DND-41 (cell line): ENCODE measurements at regions not wholly inside any gene's neighbourhood (a gene's known extent, or its start where the extent isn't known, plus 50 kb on each side); places are given as distances from the start of the nearest gene placed in this dataset.

Experiments used
- ATAC-seq: fragments of 200-7000 bp; cut with Tn5 transposase; 3 replicates; pipeline ENCODE4 v1.9.1; 2021; ENCODE audit warnings: low read depth; ENCODE audit not compliant: insufficient read depth
- DNase-seq: peaks from one replicate; pipeline ENCODE4 v3.0.0-alpha.2; 2020
- H2AFZ ChIP-seq: 2 replicates; pipeline ENCODE4 v1.6.0; 2012; ENCODE audit warnings: low read depth, low read length
- H3K27ac ChIP-seq: 2 replicates; pipeline ENCODE4 v1.5.1; 2012; ENCODE audit warnings: low read length, inconsistent platforms
- H3K27me3 ChIP-seq: fragments of 200-600 bp; sonication (generic); 2 replicates; pipeline ENCODE4 v1.6.0; 2012; ENCODE audit warnings: low read length, mild to moderate bottlenecking, inconsistent platforms; ENCODE audit not compliant: insufficient read depth, poor library complexity
- H3K36me3 ChIP-seq: 2 replicates; pipeline ENCODE4 v1.5.1; 2012; ENCODE audit warnings: low read length, inconsistent platforms; ENCODE audit not compliant: insufficient read depth
- H3K4me1 ChIP-seq: 2 replicates; pipeline ENCODE4 v1.5.1; 2012; ENCODE audit warnings: mild to moderate bottlenecking, low read length; ENCODE audit not compliant: insufficient read depth
- H3K4me2 ChIP-seq: 2 replicates; pipeline ENCODE4 v1.6.0; 2012; ENCODE audit warnings: mild to moderate bottlenecking, moderate library complexity, low read length, inconsistent platforms; ENCODE audit not compliant: insufficient read depth
- H3K4me3 ChIP-seq, 2 experiments: fragments of 200-600 bp in 1 of 2; shearing (Covaris generic) in 1 of 2; 2 replicates each; pipeline ENCODE4 v1.5.1; 2012 to 2016; ENCODE audit warnings: inconsistent platforms in 2 of 2, low read length in 2 of 2, mild to moderate bottlenecking in 2 of 2, low read depth in 1 of 2, moderate library complexity in 1 of 2
- H3K79me2 ChIP-seq: 2 replicates; pipeline ENCODE4 v1.6.0; 2012; ENCODE audit warnings: low read length, inconsistent platforms; ENCODE audit not compliant: insufficient read depth
- H3K9ac ChIP-seq: 2 replicates; pipeline ENCODE4 v1.6.0; 2012; ENCODE audit warnings: low read depth, mild to moderate bottlenecking, inconsistent platforms, low read length, moderate library complexity
- H3K9me3 ChIP-seq: 2 replicates; pipeline ENCODE4 v1.5.1; 2012; ENCODE audit warnings: low read length, moderate library complexity, mild to moderate bottlenecking, inconsistent platforms; ENCODE audit not compliant: insufficient read depth, severe bottlenecking
- H4K20me1 ChIP-seq: 2 replicates; pipeline ENCODE4 v1.6.0; 2012; ENCODE audit warnings: low read length; ENCODE audit not compliant: insufficient read depth
- EZH2 ChIP-seq: IDR thresholded peaks from 3 replicates; pipeline ENCODE4 v1.6.1; 2012; ENCODE audit warnings: borderline replicate concordance, low read depth, mild to moderate bottlenecking, moderate library complexity, low read length, inconsistent platforms; ENCODE audit not compliant: severe bottlenecking
- TF ChIP-seq, protein P1 (sequence below): IDR thresholded peaks from 2 replicates; pipeline ENCODE4 v1.5.1; 2012; ENCODE audit warnings: borderline replicate concordance, low read length, moderate library complexity, mild to moderate bottlenecking; ENCODE audit not compliant: poor library complexity, severe bottlenecking; ENCODE audit errors: extremely low read depth

GRCh38 chr14:96617635-96618034 lies 115.5 kb downstream of the PAPOLA start:
- Histone ChIP-seq H3K4me3 (no peak overlapping the region), H2AFZ (no peak overlapping the region), H3K4me2 (no peak overlapping the region), H3K4me1 (no peaks in the 10 kb centered on the region), H3K27ac (no peak overlapping the region), H3K9ac (no peak overlapping the region), H3K27me3 (peaks cover 3% of the 10 kb centered on the region), H4K20me1 (peaks cover 6% of the 10 kb centered on the region; the same call in 1 of the 2 replicates), H3K79me2 (no peaks in the 10 kb centered on the region), H3K9me3 (no peaks in the 10 kb centered on the region), H3K36me3 (no peaks in the 10 kb centered on the region)
- TF ChIP-seq EZH2 = no peak
- TF ChIP-seq, protein P1, sequence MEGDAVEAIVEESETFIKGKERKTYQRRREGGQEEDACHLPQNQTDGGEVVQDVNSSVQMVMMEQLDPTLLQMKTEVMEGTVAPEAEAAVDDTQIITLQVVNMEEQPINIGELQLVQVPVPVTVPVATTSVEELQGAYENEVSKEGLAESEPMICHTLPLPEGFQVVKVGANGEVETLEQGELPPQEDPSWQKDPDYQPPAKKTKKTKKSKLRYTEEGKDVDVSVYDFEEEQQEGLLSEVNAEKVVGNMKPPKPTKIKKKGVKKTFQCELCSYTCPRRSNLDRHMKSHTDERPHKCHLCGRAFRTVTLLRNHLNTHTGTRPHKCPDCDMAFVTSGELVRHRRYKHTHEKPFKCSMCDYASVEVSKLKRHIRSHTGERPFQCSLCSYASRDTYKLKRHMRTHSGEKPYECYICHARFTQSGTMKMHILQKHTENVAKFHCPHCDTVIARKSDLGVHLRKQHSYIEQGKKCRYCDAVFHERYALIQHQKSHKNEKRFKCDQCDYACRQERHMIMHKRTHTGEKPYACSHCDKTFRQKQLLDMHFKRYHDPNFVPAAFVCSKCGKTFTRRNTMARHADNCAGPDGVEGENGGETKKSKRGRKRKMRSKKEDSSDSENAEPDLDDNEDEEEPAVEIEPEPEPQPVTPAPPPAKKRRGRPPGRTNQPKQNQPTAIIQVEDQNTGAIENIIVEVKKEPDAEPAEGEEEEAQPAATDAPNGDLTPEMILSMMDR = no peak
- no peak for DNase-seq
- ATAC-seq = no peak

GRCh38 chr14:96622926-96623325 lies 120.7 kb downstream of the PAPOLA start:
- ATAC-seq (no peak), DNase-seq (no peak)
- H4K20me1 ChIP-seq = peaks cover 6% of the 10 kb centered on the region; the same call in 1 of the 2 replicates
- H3K9ac ChIP-seq = no peak overlapping the region
- H3K4me2 ChIP-seq = no peak overlapping the region
- H3K4me1 ChIP-seq = no peaks in the 10 kb centered on the region
- no peaks in the 10 kb centered on the region for H3K9me3 ChIP-seq
- no peak overlapping the region for H3K27ac ChIP-seq
- H3K4me3 ChIP-seq = no peak overlapping the region
- no peak for TF ChIP-seq EZH2
- TF ChIP-seq, protein P1 = no peak
- H3K27me3 ChIP-seq = peaks cover 4% of the 10 kb centered on the region
- no peak overlapping the region for H2AFZ ChIP-seq
- no peaks in the 10 kb centered on the region for H3K79me2 ChIP-seq
- no peaks in the 10 kb centered on the region for H3K36me3 ChIP-seq

DNA sequence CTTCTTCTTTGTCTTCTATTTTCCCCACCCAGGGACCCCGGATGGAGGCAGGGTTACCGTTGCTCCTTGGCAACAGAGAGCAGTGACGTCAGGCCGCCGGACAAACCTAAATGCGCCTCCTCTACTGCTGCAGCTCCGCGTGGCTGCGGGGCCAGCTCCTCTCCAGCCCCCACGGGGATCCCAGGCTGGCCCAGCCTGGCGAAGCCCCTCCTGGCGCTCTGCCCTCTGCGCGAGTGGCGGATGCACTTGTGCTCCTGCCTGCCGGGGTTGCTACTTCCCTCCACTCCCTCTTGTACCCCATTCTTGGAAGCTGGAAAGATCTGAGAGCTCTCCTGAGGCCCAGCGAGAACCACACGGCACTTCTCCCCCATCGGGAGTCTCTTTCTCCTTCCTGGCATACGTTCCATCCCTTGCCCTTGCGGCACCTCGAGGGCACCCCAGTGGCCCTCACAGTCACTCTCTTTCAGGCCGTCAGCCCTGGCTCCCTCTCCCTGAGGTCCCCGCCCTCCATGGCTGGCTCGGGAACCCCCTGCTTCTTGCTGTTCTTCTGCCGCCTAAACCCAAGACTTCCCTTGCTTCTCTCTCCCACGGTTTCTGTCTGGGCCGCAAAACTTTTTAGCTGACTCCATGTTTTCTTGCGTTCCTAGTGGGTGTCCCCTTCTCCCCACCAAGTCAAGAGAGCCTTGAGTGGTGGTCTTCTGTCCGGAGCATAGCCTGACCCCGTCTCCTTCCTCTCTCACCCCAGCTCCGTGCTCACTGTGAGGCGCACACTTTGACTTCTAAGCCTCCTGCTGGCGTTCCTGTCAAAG lies 121.7 kb downstream of the PAPOLA start:
- DNase-seq (no peak), ATAC-seq (no peak)
- no peaks in the 10 kb centered on the region for H3K36me3 ChIP-seq
- no peak for TF ChIP-seq EZH2
- TF ChIP-seq, protein P1 = no peak
- H4K20me1 ChIP-seq = peaks cover 2% of the 10 kb centered on the region; the same call in 1 of the 2 replicates
- no peak overlapping the region for H3K27ac ChIP-seq
- no peaks in the 10 kb centered on the region for H3K9me3 ChIP-seq
- no peak overlapping the region for H2AFZ ChIP-seq
- H3K4me1 ChIP-seq = no peaks in the 10 kb centered on the region
- H3K79me2 ChIP-seq = no peaks in the 10 kb centered on the region
- no peak overlapping the region for H3K4me3 ChIP-seq
- peaks cover 7% of the 10 kb centered on the region for H3K27me3 ChIP-seq
- no peak overlapping the region for H3K4me2 ChIP-seq
- H3K9ac ChIP-seq = no peak overlapping the region
